CD4-positive, alpha-beta T cell (primary cell): ENCODE measurements at regions not wholly inside any gene's neighbourhood (a gene's known extent, or its start where the extent isn't known, plus 50 kb on each side); places are given as distances from the start of the nearest gene placed in this dataset.

Source experiments
- ATAC-seq: fragments of 200-7000 bp; cut with Tn5 transposase; one replicate; pipeline ENCODE4 v1.10.0; 2022; ENCODE audit warnings: mild to moderate bottlenecking; ENCODE audit not compliant: poor library complexity
- CTCF ChIA-PET: fragments of 350-600 bp; sonication (Branson Sonifier 250); formaldehyde crosslinking; loops from one replicate; lab custom pipeline; 2021; ENCODE audit warnings: antibody characterized with exemption, inconsistent platforms; lab: Charles Lee
- POLR2A ChIA-PET: fragments of 350-600 bp; sonication (Branson Sonifier 250); formaldehyde crosslinking; loops from one replicate; lab custom pipeline; 2021; ENCODE audit warnings: antibody characterized with exemption, inconsistent platforms; lab: Charles Lee
- DNase-seq, 14 experiments: peaks; one replicate each; pipeline ENCODE4 v3.0.0-alpha.2; 2013 to 2020; ENCODE audit warnings: mixed read lengths in 2 of 14
- H3K27ac ChIP-seq, 2 donors: one replicate each; pipeline versions ENCODE4 v1.5.1 to v1.7.0; 2013; ENCODE audit warnings: low read length in 2 of 2, low read depth in 1 of 2, mild to moderate bottlenecking in 1 of 2
- H3K27me3 ChIP-seq, 2 experiments: 1 replicate in 1 of 2; 2 replicates in 1 of 2; pipeline versions ENCODE4 v1.6.1 to v1.7.0; 2013; ENCODE audit warnings: low read length in 2 of 2, control low read depth in 1 of 2, mild to moderate bottlenecking in 1 of 2, moderate library complexity in 1 of 2; ENCODE audit not compliant: insufficient read depth in 2 of 2, control insufficient read depth in 1 of 2
- H3K36me3 ChIP-seq: one replicate; pipeline ENCODE4 v1.6.1; 2013; ENCODE audit warnings: low read length, control low read depth; ENCODE audit not compliant: insufficient read depth
- H3K4me1 ChIP-seq: one replicate; pipeline ENCODE4 v1.6.1; 2013; ENCODE audit warnings: low read length, control low read depth; ENCODE audit not compliant: insufficient read depth
- H3K4me3 ChIP-seq: one replicate; pipeline ENCODE4 v1.5.1; 2013; ENCODE audit warnings: mild to moderate bottlenecking, low read length, moderate library complexity
- H3K9me3 ChIP-seq, 2 experiments: 1 replicate in 1 of 2; 2 replicates in 1 of 2; pipeline versions ENCODE4 v1.6.1 to v1.7.0; 2013; ENCODE audit warnings: low read length in 2 of 2, mild to moderate bottlenecking in 2 of 2, control low read depth in 1 of 2, moderate library complexity in 1 of 2; ENCODE audit not compliant: control insufficient read depth in 1 of 2, insufficient read depth in 1 of 2
- H3K27ac Mint-ChIP-seq: one replicate; pipeline ENCODE4 v1.8.0; 2020; ENCODE audit warnings: mixed read lengths
- H3K27me3 Mint-ChIP-seq: one replicate; pipeline ENCODE4 v1.8.0; 2021; ENCODE audit warnings: mixed read lengths
- H3K36me3 Mint-ChIP-seq: one replicate; pipeline ENCODE4 v1.8.0; 2021; ENCODE audit warnings: low read depth, mixed read lengths
- H3K4me1 Mint-ChIP-seq: one replicate; pipeline ENCODE4 v1.8.0; 2021; ENCODE audit warnings: low read depth, mixed read lengths
- H3K4me3 Mint-ChIP-seq: one replicate; pipeline ENCODE4 v1.8.0; 2020; ENCODE audit warnings: mild to moderate bottlenecking, mixed read lengths
- H3K9me3 Mint-ChIP-seq: one replicate; pipeline ENCODE4 v1.8.0; 2020; ENCODE audit warnings: mixed read lengths
- CTCF ChIP-seq: fragments of 200-600 bp; IDR thresholded peaks from one replicate; pipeline ENCODE4 v1.8.0; 2022; ENCODE audit warnings: antibody characterized with exemption, mild to moderate bottlenecking
- intact Hi-C, 2 experiments: fragments of 100-400 bp; cut with DNase I in 1 of 2; cut with micrococcal nuclease in 1 of 2; formaldehyde crosslinking; loops; one replicate each; pipeline versions ENCODE4 v1.15.1 to v1.9.0; 2023 to 2025; cut with DNase I, micrococcal nuclease

- no peak overlapping the region for H3K4me3 Mint-ChIP-seq
- no peaks in the 10 kb centered on the region for H3K36me3 ChIP-seq
- DNase-seq (no peak), ATAC-seq (no peak)
- no peak for TF ChIP-seq CTCF
- H3K27me3 ChIP-seq, result no peaks in the 10 kb centered on the region
- POLR2A ChIA-PET, result no interaction called here
- H3K36me3 Mint-ChIP-seq, result no peaks in the 10 kb centered on the region
- intact Hi-C loops, result no loop called here
- no peaks in the 10 kb centered on the region for H3K4me1 ChIP-seq
- no peaks in the 10 kb centered on the region for H3K9me3 Mint-ChIP-seq
- H3K4me3 ChIP-seq, result no peak overlapping the region
- no peaks in the 10 kb centered on the region for H3K4me1 Mint-ChIP-seq
- no peak overlapping the region for H3K27ac Mint-ChIP-seq
- H3K27ac ChIP-seq, result no peak overlapping the region
- no peaks in the 10 kb centered on the region for H3K27me3 Mint-ChIP-seq
- CTCF ChIA-PET, result no interaction called here
- peaks cover 0 to 15% of the 10 kb centered on the region in 2 experiments for H3K9me3 ChIP-seq
These were observed 662.9 kb downstream of the PLPP3 start for GRCh38 chr1:55916481-55916880.

GRCh38 chr1:55913565-55913964 is 665.8 kb downstream of the PLPP3 start:
- no peaks in the 10 kb centered on the region for H3K9me3 Mint-ChIP-seq
- no peak for ATAC-seq
- no peak overlapping the region for H3K27ac ChIP-seq
- no peaks in the 10 kb centered on the region for H3K4me1 Mint-ChIP-seq
- POLR2A ChIA-PET, result no interaction called here
- H3K4me1 ChIP-seq, result no peaks in the 10 kb centered on the region
- no peaks in the 10 kb centered on the region for H3K36me3 ChIP-seq
- peaks cover 0 to 15% of the 10 kb centered on the region in 2 experiments for H3K9me3 ChIP-seq
- no peak for TF ChIP-seq CTCF
- no peak overlapping the region for H3K4me3 ChIP-seq
- no peak overlapping the region for H3K27ac Mint-ChIP-seq
- H3K27me3 Mint-ChIP-seq, result no peaks in the 10 kb centered on the region
- no peak for DNase-seq
- CTCF ChIA-PET, result no interaction called here
- H3K36me3 Mint-ChIP-seq, result no peaks in the 10 kb centered on the region
- H3K4me3 Mint-ChIP-seq, result no peak overlapping the region
- intact Hi-C loops, result no loop called here
- no peaks in the 10 kb centered on the region for H3K27me3 ChIP-seq

- TF ChIP-seq CTCF, result no peak
- peaks cover 0 to 15% of the 10 kb centered on the region in 2 experiments for H3K9me3 ChIP-seq
- no peaks in the 10 kb centered on the region for H3K4me1 ChIP-seq
- no peaks in the 10 kb centered on the region for H3K36me3 Mint-ChIP-seq
- no peaks in the 10 kb centered on the region for H3K27me3 Mint-ChIP-seq
- ATAC-seq, result no peak
- no peak overlapping the region for H3K27ac ChIP-seq
- CTCF ChIA-PET, result interaction anchor here (0.8 kb wide), 1 partner anchor 9 kb away, joined by 3 read pairs; no protein-coding TSS in a partner anchor
- no peaks in the 10 kb centered on the region for H3K27me3 ChIP-seq
- no peaks in the 10 kb centered on the region for H3K4me1 Mint-ChIP-seq
- no peaks in the 10 kb centered on the region for H3K9me3 Mint-ChIP-seq
- no peak overlapping the region for H3K27ac Mint-ChIP-seq
- POLR2A ChIA-PET, result no interaction called here
- H3K4me3 Mint-ChIP-seq, result no peak overlapping the region
- H3K4me3 ChIP-seq, result no peak overlapping the region
- intact Hi-C loops, result no loop called here
- DNase-seq, result no peak
- no peaks in the 10 kb centered on the region for H3K36me3 ChIP-seq
These were observed 666.9 kb downstream of the PLPP3 start for GRCh38 chr1:55912438-55912837.
